Spleen (tissue), 11 donors: ENCODE measurements at regions not wholly inside any gene's neighbourhood (a gene's known extent, or its start where the extent isn't known, plus 50 kb on each side); places are given as distances from the start of the nearest gene placed in this dataset.
"Not testable (repeated sequence)": the region's sequence is repeated elsewhere in the genome, so short reads cannot be mapped to it uniquely, and the experiment has no call there.

Source experiments
- DNase-seq: peaks from one replicate; pipeline ENCODE4 v3.0.0-alpha.2; 2020
- H3K27ac ChIP-seq, 8 donors: fragments of 200-600 bp; sonication (generic) in 7 of 8; 1 replicate in 4 of 8; 2 replicates in 4 of 8; pipeline versions ENCODE4 v1.5.0 to v1.8.0; 2016 to 2021; ENCODE audit warnings: inconsistent platforms in 4 of 8, mild to moderate bottlenecking in 4 of 8, moderate library complexity in 1 of 8
- H3K27me3 ChIP-seq, 7 donors: fragments of 200-600 bp; sonication (generic) in 6 of 7; replicated peaks in 1 of 7; 1 replicate in 4 of 7; 2 replicates in 3 of 7; pipeline versions ENCODE4 v1.5.0 to v1.8.0; 2016 to 2021; ENCODE audit warnings: inconsistent platforms in 3 of 7, mild to moderate bottlenecking in 1 of 7
- H3K36me3 ChIP-seq, 6 donors: fragments of 200-600 bp; sonication (generic) in 5 of 6; 1 replicate in 4 of 6; 2 replicates in 2 of 6; pipeline versions ENCODE4 v1.5.0 to v1.8.0; 2016 to 2021; ENCODE audit warnings: inconsistent platforms in 2 of 6
- H3K4me1 ChIP-seq, 6 donors: fragments of 200-600 bp; sonication (generic) in 5 of 6; 1 replicate in 3 of 6; 2 replicates in 3 of 6; pipeline versions ENCODE4 v1.5.0 to v1.8.0; 2016 to 2021; ENCODE audit warnings: inconsistent platforms in 3 of 6
- H3K4me3 ChIP-seq, 8 donors: fragments of 200-600 bp; sonication (generic) in 7 of 8; 1 replicate in 4 of 8; 2 replicates in 4 of 8; pipeline versions ENCODE4 v1.5.0 to v1.8.0; 2016 to 2021; ENCODE audit warnings: inconsistent platforms in 4 of 8, mild to moderate bottlenecking in 4 of 8, moderate library complexity in 2 of 8
- H3K9me3 ChIP-seq, 8 donors: fragments of 200-600 bp; sonication (generic) in 7 of 8; 1 replicate in 4 of 8; 2 replicates in 4 of 8; pipeline versions ENCODE4 v1.5.0 to v1.8.0; 2016 to 2021; ENCODE audit warnings: inconsistent platforms in 4 of 8
- CTCF ChIP-seq, 11 experiments: fragments of 200-600 bp in 7 of 11; fragments of 450-650 bp in 4 of 11; sonication (generic) in 4 of 11; IDR thresholded peaks in 8 of 11; conservative IDR thresholded peaks in 3 of 11; 1 replicate in 7 of 11; 2 replicates in 4 of 11; pipeline versions ENCODE4 v1.4.0 to v1.8.0; 2016 to 2021; ENCODE audit warnings: antibody characterized with exemption in 11 of 11, inconsistent platforms in 4 of 11, mild to moderate bottlenecking in 1 of 11
- POLR2A ChIP-seq, 3 donors: fragments of 450-650 bp; IDR thresholded peaks; one replicate each; pipeline ENCODE4 v1.5.1; 2017; ENCODE audit warnings: antibody characterized with exemption in 3 of 3, mild to moderate bottlenecking in 1 of 3
- POLR2AphosphoS5 ChIP-seq, 3 donors: sonication (generic); formaldehyde crosslinking; IDR thresholded peaks; one replicate each; pipeline ENCODE4 v1.5.1; 2017; ENCODE audit warnings: antibody characterized with exemption in 3 of 3
- WGBS, 5 donors: extraction: QIAGEN DNeasy Blood & Tissue Kit in 3 of 5; methylation state at CpG; one replicate each; pipeline versions ENCODE4 v1.1.5 to v1.1.7; 2013 to 2018; 5-methylcytosine and 5-hydroxymethylcytosine counted together
- intact Hi-C: fragments of 100-400 bp; cut with DNase I; formaldehyde crosslinking; loops from one replicate; pipeline ENCODE4 v1.15.0; 2023; ENCODE audit warnings: low total_unique reads
- donor health status: healthy with polysubstance abuse.
- donor health status: DM: no; HTN: no; CAD: no; lungs with moderate emphysema.
- donor health status: DM: no; HTN: no; CAD: no.
- donor health status: Bipolar disorder and iron deficiency.
- donor health status: healthy.
- donor health status: DM: no; HTN: no; CAD: no.
- donor health status: DM: yes; HTN: yes; CAD: no.

DNA sequence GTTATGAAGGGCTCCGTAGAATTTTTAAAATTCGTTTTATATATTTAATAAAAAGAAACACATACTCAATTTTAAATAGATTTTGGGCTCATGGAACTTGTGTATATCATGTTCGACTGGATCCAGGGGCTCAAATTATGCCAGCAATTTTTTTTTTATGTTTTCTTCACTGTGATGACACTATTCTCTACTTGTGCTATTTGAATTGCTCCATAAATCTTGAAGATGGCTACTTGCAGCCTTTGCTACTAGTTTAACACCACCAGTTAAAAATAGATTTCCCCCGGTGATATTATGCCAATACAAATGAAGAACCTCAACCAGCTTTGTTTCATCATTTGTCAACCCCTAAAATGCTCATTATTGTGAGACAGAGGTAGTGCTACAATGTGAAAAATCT, 933.2 kb downstream of the IPMK start:
- Histone ChIP-seq H3K9me3 (no peaks in the 10 kb centered on the region), H3K4me3 (no peak overlapping the region), H3K36me3 (no peaks in the 10 kb centered on the region), H3K4me1 (no peaks in the 10 kb centered on the region), H3K27me3 (no peaks in the 10 kb centered on the region), H3K27ac (no peak overlapping the region)
- WGBS, 5 donors: 64 to 78% (median 74%) methylated on average over 4 of the region's 4 CpGs
- no peak for DNase-seq
- TF ChIP-seq POLR2AphosphoS5 (IDR thresholded peaks at IDR 0.05) (no peak), POLR2A (IDR thresholded peaks at IDR 0.05) (no peak), CTCF (IDR thresholded peaks at IDR 0.05 in 8 of 11, conservative IDR thresholded peaks at IDR 0.05 in 3 of 11) (no peak)
- intact Hi-C loops: loop anchor here (10.0 kb wide), 2 partner anchors 730 to 810 kb away; no protein-coding TSS in a partner anchor

- no peak for TF ChIP-seq POLR2AphosphoS5 (IDR thresholded peaks at IDR 0.05)
- TF ChIP-seq CTCF (IDR thresholded peaks at IDR 0.05 in 8 of 11, conservative IDR thresholded peaks at IDR 0.05 in 3 of 11): no peak
- TF ChIP-seq POLR2A (IDR thresholded peaks at IDR 0.05): no peak
- no peaks in the 10 kb centered on the region for H3K4me1 ChIP-seq
- H3K9me3 ChIP-seq: no peaks in the 10 kb centered on the region
- intact Hi-C loops: loop anchor here (10.0 kb wide), 2 partner anchors 731 to 811 kb away; no protein-coding TSS in a partner anchor
- DNase-seq: no peak
- no peaks in the 10 kb centered on the region for H3K36me3 ChIP-seq
- H3K4me3 ChIP-seq: no peak overlapping the region
- no peak overlapping the region for H3K27ac ChIP-seq
- H3K27me3 ChIP-seq: no peaks in the 10 kb centered on the region
- 63 to 79% (median 72%) methylated on average over 2 of the region's 2 CpGs for WGBS, 5 donors
Measured at GRCh38 chr10:57333880-57334279, 933.8 kb downstream of the IPMK start.

- H3K4me3 ChIP-seq, H3K27ac ChIP-seq, H3K27me3 ChIP-seq, H3K9me3 ChIP-seq, H3K4me1 ChIP-seq, H3K36me3 ChIP-seq, DNase-seq, intact Hi-C loops: not testable (repeated sequence)
- WGBS, 5 donors: 87 to 96% (median 92%) methylated on average over 10 to 29 of the region's 29 CpGs
Measured at GRCh38 chr10:57321400-57321854, 946.3 kb downstream of the IPMK start.

GRCh38 chr10:57320416-57320815, 947.3 kb downstream of the IPMK start:
- intact Hi-C loops: no loop called here
- no peaks in the 10 kb centered on the region for H3K36me3 ChIP-seq
- DNase-seq: no peak
- no peak overlapping the region for H3K4me3 ChIP-seq
- H3K4me1 ChIP-seq: no peaks in the 10 kb centered on the region
- no peaks in the 10 kb centered on the region for H3K27me3 ChIP-seq
- peaks cover 0 to 7% (median 0%) of the 10 kb centered on the region in 8 donors for H3K9me3 ChIP-seq
- no peak overlapping the region for H3K27ac ChIP-seq
- TF ChIP-seq POLR2A (IDR thresholded peaks at IDR 0.05): no peak
- 61 to 75% (median 70%) methylated on average over 3 of the region's 3 CpGs for WGBS, 5 donors

DNA sequence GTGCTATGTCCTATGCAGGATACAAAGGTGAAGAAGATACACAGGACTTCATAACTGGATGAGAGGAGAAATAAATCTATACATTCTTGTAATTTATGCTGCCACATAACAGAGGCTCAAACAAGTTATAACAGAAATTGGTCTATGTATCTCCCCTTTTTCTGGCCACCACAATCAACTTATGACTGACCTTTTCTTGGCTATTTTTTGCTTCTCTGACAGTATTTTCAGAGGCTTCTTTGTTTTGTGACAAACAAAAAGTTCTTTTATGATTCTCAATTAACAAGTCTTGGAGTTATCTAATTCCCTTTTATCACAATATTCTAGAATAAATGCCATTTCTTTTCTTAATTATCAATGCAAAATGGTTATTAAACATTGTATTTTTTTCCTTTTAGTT, 953.0 kb upstream of the ZWINT start:
- no peak for DNase-seq
- H3K27me3 ChIP-seq: no peaks in the 10 kb centered on the region
- intact Hi-C loops: no loop called here

More for the DNA sequence above, 953.0 kb upstream of the ZWINT start:
- Histone ChIP-seq H3K27ac (no peak overlapping the region), H3K9me3 (no peaks in the 10 kb centered on the region), H3K4me1 (no peaks in the 10 kb centered on the region), H3K36me3 (no peaks in the 10 kb centered on the region), H3K4me3 (no peak overlapping the region)
- TF ChIP-seq POLR2AphosphoS5 (IDR thresholded peaks at IDR 0.05): no peak
- no peak for TF ChIP-seq CTCF (IDR thresholded peaks at IDR 0.05 in 8 of 11, conservative IDR thresholded peaks at IDR 0.05 in 3 of 11)
- TF ChIP-seq POLR2A (IDR thresholded peaks at IDR 0.05): no peak
